HL-60 (cell line): ENCODE measurements at regions not wholly inside any gene's neighbourhood (a gene's known extent, or its start where the extent isn't known, plus 50 kb on each side); places are given as distances from the start of the nearest gene placed in this dataset.

Experiments
- CTCF ChIP-seq: IDR thresholded peaks from one replicate; pipeline ENCODE4 v1.5.1; 2011; ENCODE audit warnings: low read length, control low read depth, inconsistent platforms; ENCODE audit not compliant: insufficient read depth
- SPI1 ChIP-seq: IDR thresholded peaks from 2 replicates; pipeline ENCODE4 v1.6.1; 2012; ENCODE audit warnings: low read depth, mild to moderate bottlenecking, borderline replicate concordance

GRCh38 chr2:196533772-196534397, 105.6 kb upstream of the CCDC150 start:
- TF ChIP-seq CTCF (no peak), SPI1 (no peak)
